Trophoblast cell (in vitro differentiated cells and primary cell): ENCODE measurements at regions not wholly inside any gene's neighbourhood (a gene's known extent, or its start where the extent isn't known, plus 50 kb on each side); places are given as distances from the start of the nearest gene placed in this dataset.

Source experiments
- DNase-seq, 2 donors: peaks; one replicate each; pipeline ENCODE4 v3.0.0-alpha.2; 2016
- H2AFZ ChIP-seq: 2 replicates; pipeline ENCODE4 v1.6.1; 2013; ENCODE audit warnings: low read length, moderate library complexity, mild to moderate bottlenecking; ENCODE audit not compliant: insufficient read depth, poor library complexity
- H2AK5ac ChIP-seq: 2 replicates; pipeline ENCODE4 v1.6.1; 2013; ENCODE audit warnings: mild to moderate bottlenecking, low read length
- H2BK120ac ChIP-seq: 2 replicates; pipeline ENCODE4 v1.6.1; 2013; ENCODE audit warnings: low read length, mild to moderate bottlenecking, moderate library complexity; ENCODE audit not compliant: insufficient read depth, poor library complexity
- H2BK12ac ChIP-seq: 2 replicates; pipeline ENCODE4 v1.6.1; 2013; ENCODE audit warnings: mild to moderate bottlenecking, low read length, moderate library complexity
- H2BK5ac ChIP-seq: 2 replicates; pipeline ENCODE4 v1.6.1; 2013; ENCODE audit warnings: low read length, low read depth, moderate library complexity, mild to moderate bottlenecking; ENCODE audit not compliant: poor library complexity
- H3K14ac ChIP-seq: 2 replicates; pipeline ENCODE4 v1.6.1; 2013; ENCODE audit warnings: mild to moderate bottlenecking, low read length
- H3K18ac ChIP-seq: 2 replicates; pipeline ENCODE4 v1.6.1; 2013; ENCODE audit warnings: mild to moderate bottlenecking, low read length
- H3K23ac ChIP-seq: 2 replicates; pipeline ENCODE4 v1.6.1; 2013; ENCODE audit warnings: low read length
- H3K27ac ChIP-seq: 2 replicates; pipeline ENCODE4 v1.5.1; 2013; ENCODE audit warnings: low read depth, mild to moderate bottlenecking, inconsistent platforms, low read length, moderate library complexity
- H3K27me3 ChIP-seq: 2 replicates; pipeline ENCODE4 v1.6.1; 2013; ENCODE audit warnings: inconsistent platforms, mild to moderate bottlenecking, low read length, moderate library complexity; ENCODE audit not compliant: insufficient read depth
- H3K36me3 ChIP-seq, 2 experiments: 1 replicate in 1 of 2; 2 replicates in 1 of 2; pipeline ENCODE4 v1.6.1; 2013; ENCODE audit warnings: low read length in 2 of 2, mild to moderate bottlenecking in 2 of 2, moderate library complexity in 1 of 2; ENCODE audit not compliant: insufficient read depth in 2 of 2, control insufficient read depth in 1 of 2
- H3K4ac ChIP-seq: 2 replicates; pipeline ENCODE4 v1.6.1; 2013; ENCODE audit warnings: low read depth, mild to moderate bottlenecking, low read length, moderate library complexity
- H3K4me1 ChIP-seq, 2 experiments: 1 replicate in 1 of 2; 2 replicates in 1 of 2; pipeline ENCODE4 v1.6.1; 2013; ENCODE audit warnings: low read length in 2 of 2, mild to moderate bottlenecking in 2 of 2, moderate library complexity in 1 of 2; ENCODE audit not compliant: insufficient read depth in 2 of 2, control insufficient read depth in 1 of 2
- H3K4me2 ChIP-seq: 2 replicates; pipeline ENCODE4 v1.6.1; 2013; ENCODE audit warnings: inconsistent platforms, mild to moderate bottlenecking, low read length, moderate library complexity
- H3K4me3 ChIP-seq: 2 replicates; pipeline ENCODE4 v1.5.1; 2013; ENCODE audit warnings: mild to moderate bottlenecking, low read depth, low read length, inconsistent platforms
- H3K79me1 ChIP-seq: one replicate; pipeline ENCODE4 v1.6.1; 2013; ENCODE audit warnings: low read length
- H3K79me2 ChIP-seq: 2 replicates; pipeline ENCODE4 v1.6.1; 2013; ENCODE audit warnings: low read length, mild to moderate bottlenecking; ENCODE audit not compliant: control insufficient read depth, insufficient read depth, poor library complexity
- H3K9ac ChIP-seq: 2 replicates; pipeline ENCODE4 v1.6.1; 2013; ENCODE audit warnings: mild to moderate bottlenecking, low read length
- H3K9me3 ChIP-seq: 2 replicates; pipeline ENCODE4 v1.6.1; 2013; ENCODE audit warnings: low read depth, mild to moderate bottlenecking, control low read depth, inconsistent platforms, low read length; ENCODE audit not compliant: insufficient read depth
- H4K12ac ChIP-seq: 2 replicates; pipeline ENCODE4 v1.6.1; 2013; ENCODE audit warnings: low read depth, mild to moderate bottlenecking, low read length, moderate library complexity
- H4K8ac ChIP-seq: 2 replicates; pipeline ENCODE4 v1.6.1; 2013; ENCODE audit warnings: low read depth, mild to moderate bottlenecking, low read length, moderate library complexity
- H4K91ac ChIP-seq: one replicate; pipeline ENCODE4 v1.6.1; 2013; ENCODE audit warnings: low read depth, mild to moderate bottlenecking, low read length, moderate library complexity
- WGBS: extraction: QIAGEN DNeasy Blood & Tissue Kit; methylation state at CpG from one replicate; pipeline ENCODE4 v1.1.7; 2013; ENCODE audit warnings: missing lambda C conversion rate; ENCODE audit not compliant: insufficient read length, insufficient coverage; ENCODE audit errors: extremely low coverage; 5-methylcytosine and 5-hydroxymethylcytosine counted together

DNA sequence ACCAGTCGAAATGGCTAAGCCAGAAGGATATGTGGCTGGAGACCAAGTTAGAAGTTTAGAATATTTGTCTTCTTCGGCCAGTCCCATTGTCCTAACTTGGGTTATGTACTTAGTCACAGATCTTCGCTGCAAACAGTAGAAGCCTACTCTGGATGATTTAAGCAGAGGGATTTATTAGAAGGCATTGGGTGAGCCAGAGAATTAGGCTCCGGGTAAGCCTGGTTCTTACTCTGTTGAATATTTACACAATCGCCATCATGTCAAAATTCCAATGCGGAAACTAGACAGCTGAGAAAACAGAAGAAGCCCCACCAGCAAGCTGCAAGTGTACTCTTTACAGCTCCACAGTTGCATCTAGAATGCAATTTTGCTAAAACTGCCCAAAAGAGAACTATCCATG is 276.6 kb downstream of the CMPK2 start:
- Histone ChIP-seq H2BK120ac (no peak overlapping the region), H2AFZ (no peak overlapping the region), H3K36me3 (no peaks in the 10 kb centered on the region), H3K4me1 (peaks cover 0 to 3% of the 10 kb centered on the region in 2 experiments), H3K4ac (no peak overlapping the region), H2AK5ac (no peak overlapping the region), H3K27ac (no peak overlapping the region), H2BK12ac (no peak overlapping the region), H3K4me2 (no peak overlapping the region), H3K18ac (no peak overlapping the region), H3K79me2 (no peaks in the 10 kb centered on the region), H3K9me3 (no peaks in the 10 kb centered on the region), H3K27me3 (no peaks in the 10 kb centered on the region), H4K8ac (no peak overlapping the region), H3K23ac (no peak overlapping the region), H4K91ac (no peak overlapping the region), H3K14ac (no peak overlapping the region), H3K4me3 (no peak overlapping the region), H4K12ac (no peak overlapping the region), H2BK5ac (no peak overlapping the region), H3K9ac (no peak overlapping the region), H3K79me1 (no peaks in the 10 kb centered on the region)
- DNase-seq: no peak
- no CpG with 5 or more reads among the region's 6 CpGs for WGBS

DNA sequence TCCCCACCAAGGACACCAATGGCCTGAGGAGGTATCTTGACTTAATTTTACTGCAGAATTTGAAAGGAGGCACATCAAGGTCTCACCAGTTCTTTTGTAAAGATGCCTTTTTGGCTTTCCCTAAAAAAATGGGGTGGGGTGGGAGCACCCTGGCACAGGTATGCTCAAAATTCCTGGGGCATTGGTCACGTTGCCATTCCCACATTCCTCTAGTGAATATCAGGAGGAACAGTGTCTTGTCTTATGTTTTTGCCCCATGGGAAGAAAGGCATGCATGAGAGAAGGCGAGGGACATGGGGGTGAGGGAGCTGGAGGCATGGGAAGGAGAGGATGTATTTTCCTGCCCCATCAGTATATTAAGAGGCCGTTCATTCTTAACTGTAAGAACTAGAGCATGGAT is 275.3 kb downstream of the CMPK2 start:
- Histone ChIP-seq H4K8ac (no peak overlapping the region), H3K36me3 (no peaks in the 10 kb centered on the region), H2BK12ac (no peak overlapping the region), H2AFZ (no peak overlapping the region), H2BK120ac (no peak overlapping the region), H3K4me3 (no peak overlapping the region), H3K9me3 (no peaks in the 10 kb centered on the region), H3K4ac (no peak overlapping the region), H2AK5ac (no peak overlapping the region), H3K27me3 (no peaks in the 10 kb centered on the region), H3K23ac (no peak overlapping the region), H3K18ac (no peak overlapping the region), H3K14ac (no peak overlapping the region), H3K4me2 (no peak overlapping the region), H3K27ac (no peak overlapping the region), H3K9ac (no peak overlapping the region), H4K91ac (no peak overlapping the region), H2BK5ac (no peak overlapping the region), H4K12ac (no peak overlapping the region), H3K79me1 (no peaks in the 10 kb centered on the region), H3K4me1 (peaks cover 0 to 3% of the 10 kb centered on the region in 2 experiments), H3K79me2 (no peaks in the 10 kb centered on the region)
- no peak for DNase-seq
- no CpG with 5 or more reads among the region's 3 CpGs for WGBS

DNA sequence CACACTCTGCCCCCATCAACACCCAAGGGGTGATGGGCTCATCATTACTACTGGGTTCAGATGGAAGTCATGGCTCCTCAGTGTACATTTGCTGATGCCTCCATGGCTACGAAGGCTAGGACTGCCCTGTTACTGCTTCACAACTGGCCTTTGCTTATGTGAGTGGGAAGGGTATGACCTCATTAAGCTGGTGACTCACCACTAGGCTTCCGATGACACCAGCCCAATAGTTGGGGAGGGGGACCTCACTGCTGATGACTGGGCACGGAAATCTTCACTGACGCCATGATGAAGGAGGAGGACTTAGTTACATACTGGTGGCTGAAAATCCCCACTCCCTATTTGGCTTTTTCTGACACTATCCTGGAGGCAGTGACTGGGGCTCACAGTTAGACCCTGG is 263.2 kb downstream of the CMPK2 start:
- Histone ChIP-seq H3K4ac (no peak overlapping the region), H2BK120ac (no peak overlapping the region), H4K91ac (no peak overlapping the region), H2BK5ac (no peak overlapping the region), H3K4me2 (no peak overlapping the region), H3K27ac (no peak overlapping the region), H3K27me3 (no peaks in the 10 kb centered on the region), H3K36me3 (no peaks in the 10 kb centered on the region), H2AK5ac (no peak overlapping the region), H4K12ac (no peak overlapping the region), H3K18ac (no peak overlapping the region), H3K4me1 (no peaks in the 10 kb centered on the region), H3K79me1 (no peaks in the 10 kb centered on the region), H3K23ac (no peak overlapping the region), H3K79me2 (no peaks in the 10 kb centered on the region), H4K8ac (no peak overlapping the region), H2BK12ac (no peak overlapping the region), H3K9me3 (no peaks in the 10 kb centered on the region), H2AFZ (no peak overlapping the region), H3K4me3 (no peak overlapping the region), H3K9ac (no peak overlapping the region), H3K14ac (no peak overlapping the region)
- DNase-seq: no peak
- WGBS: no CpG with 5 or more reads among the region's 4 CpGs

DNA sequence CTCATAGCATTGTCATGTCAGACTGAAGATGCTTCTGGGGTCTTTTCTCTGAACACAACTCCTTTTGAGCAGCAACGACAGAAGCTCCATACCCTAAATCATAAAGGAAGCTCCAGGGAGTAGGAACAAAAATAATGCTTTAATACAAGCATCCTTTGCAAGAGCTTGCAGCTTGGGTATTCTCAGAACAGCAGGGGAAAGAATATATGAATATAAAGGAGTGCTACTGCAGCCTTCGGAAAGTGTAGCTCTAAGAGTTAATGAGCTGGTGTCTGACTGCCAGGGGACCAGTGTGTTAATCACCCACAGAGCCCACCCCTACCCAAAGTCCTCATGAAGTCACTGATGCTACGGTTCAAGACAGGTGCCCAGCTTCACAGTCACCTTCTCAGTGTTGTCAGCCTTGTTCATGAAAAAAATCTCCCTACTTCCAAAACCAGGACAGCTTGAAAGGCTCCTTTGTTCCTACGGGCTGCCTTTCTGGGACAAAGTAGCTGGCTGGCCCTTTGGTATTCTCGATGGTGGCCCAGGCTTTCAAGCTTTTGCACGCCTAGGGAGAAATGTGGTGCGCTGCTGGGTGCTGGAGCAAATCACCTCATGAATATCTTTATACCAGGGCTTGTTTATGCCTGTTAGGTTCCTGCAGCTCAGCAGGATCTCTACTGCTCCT is 259.7 kb downstream of the CMPK2 start:
- Histone ChIP-seq H3K36me3 (no peaks in the 10 kb centered on the region), H3K79me2 (no peaks in the 10 kb centered on the region), H3K9me3 (no peaks in the 10 kb centered on the region), H2BK120ac (no peak overlapping the region), H3K4me1 (no peaks in the 10 kb centered on the region), H3K9ac (no peak overlapping the region), H4K91ac (no peak overlapping the region), H3K23ac (no peak overlapping the region), H4K8ac (no peak overlapping the region), H3K4me2 (no peak overlapping the region), H2AK5ac (no peak overlapping the region), H3K4ac (no peak overlapping the region), H2AFZ (no peak overlapping the region), H3K79me1 (no peaks in the 10 kb centered on the region), H2BK12ac (no peak overlapping the region), H3K18ac (no peak overlapping the region), H3K27me3 (no peaks in the 10 kb centered on the region), H4K12ac (no peak overlapping the region), H3K14ac (no peak overlapping the region), H3K27ac (no peak overlapping the region), H3K4me3 (no peak overlapping the region), H2BK5ac (no peak overlapping the region)
- DNase-seq: no peak
- WGBS: no CpG with 5 or more reads among the region's 7 CpGs
